ENCODE measurements at regions not wholly inside any gene's neighbourhood (a gene's known extent, or its start where the extent isn't known, plus 50 kb on each side); places are given as distances from the start of the nearest gene placed in this dataset.

DNA sequence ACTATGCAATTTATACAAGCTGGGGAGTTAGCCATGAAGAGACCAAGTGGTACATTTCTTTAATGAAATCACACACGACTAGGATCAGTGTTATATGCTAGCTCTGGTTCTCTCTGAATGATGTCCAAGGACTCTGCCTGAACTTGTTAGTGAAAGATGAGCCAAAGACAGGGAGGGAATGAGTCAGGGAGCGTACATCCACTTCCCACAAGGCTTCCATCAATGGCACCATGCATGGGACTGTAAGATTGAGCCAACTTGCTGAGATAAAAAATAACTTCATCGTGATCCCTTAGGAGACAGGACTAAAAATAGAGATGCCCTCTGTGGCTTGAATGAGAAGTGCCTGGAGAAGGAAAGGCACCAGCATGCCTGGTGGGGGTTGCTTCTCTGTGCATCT lies 629.7 kb downstream of the ACTR3B start:
- Histone ChIP-seq H3K4me1 (no peaks in the 10 kb centered on the region), H3K36me3 (no peaks in the 10 kb centered on the region), H3K4me3 (replicated peaks in 1 of 3) (no peak overlapping the region), H3K27me3 (no peaks in the 10 kb centered on the region), H3K9me3 (no peaks in the 10 kb centered on the region), H3K27ac (no peak overlapping the region)
- no peak for DNase-seq
- intact Hi-C loops (cut with DNase I), result no loop called here
- TF ChIP-seq, protein P1, sequence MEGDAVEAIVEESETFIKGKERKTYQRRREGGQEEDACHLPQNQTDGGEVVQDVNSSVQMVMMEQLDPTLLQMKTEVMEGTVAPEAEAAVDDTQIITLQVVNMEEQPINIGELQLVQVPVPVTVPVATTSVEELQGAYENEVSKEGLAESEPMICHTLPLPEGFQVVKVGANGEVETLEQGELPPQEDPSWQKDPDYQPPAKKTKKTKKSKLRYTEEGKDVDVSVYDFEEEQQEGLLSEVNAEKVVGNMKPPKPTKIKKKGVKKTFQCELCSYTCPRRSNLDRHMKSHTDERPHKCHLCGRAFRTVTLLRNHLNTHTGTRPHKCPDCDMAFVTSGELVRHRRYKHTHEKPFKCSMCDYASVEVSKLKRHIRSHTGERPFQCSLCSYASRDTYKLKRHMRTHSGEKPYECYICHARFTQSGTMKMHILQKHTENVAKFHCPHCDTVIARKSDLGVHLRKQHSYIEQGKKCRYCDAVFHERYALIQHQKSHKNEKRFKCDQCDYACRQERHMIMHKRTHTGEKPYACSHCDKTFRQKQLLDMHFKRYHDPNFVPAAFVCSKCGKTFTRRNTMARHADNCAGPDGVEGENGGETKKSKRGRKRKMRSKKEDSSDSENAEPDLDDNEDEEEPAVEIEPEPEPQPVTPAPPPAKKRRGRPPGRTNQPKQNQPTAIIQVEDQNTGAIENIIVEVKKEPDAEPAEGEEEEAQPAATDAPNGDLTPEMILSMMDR (IDR thresholded peaks at IDR 0.05), result no peak
- TF ChIP-seq POLR2A (IDR thresholded peaks at IDR 0.05), result no peak
- 80 to 90% methylated on average over 3 of the region's 3 CpGs for WGBS, 2 donors

DNA sequence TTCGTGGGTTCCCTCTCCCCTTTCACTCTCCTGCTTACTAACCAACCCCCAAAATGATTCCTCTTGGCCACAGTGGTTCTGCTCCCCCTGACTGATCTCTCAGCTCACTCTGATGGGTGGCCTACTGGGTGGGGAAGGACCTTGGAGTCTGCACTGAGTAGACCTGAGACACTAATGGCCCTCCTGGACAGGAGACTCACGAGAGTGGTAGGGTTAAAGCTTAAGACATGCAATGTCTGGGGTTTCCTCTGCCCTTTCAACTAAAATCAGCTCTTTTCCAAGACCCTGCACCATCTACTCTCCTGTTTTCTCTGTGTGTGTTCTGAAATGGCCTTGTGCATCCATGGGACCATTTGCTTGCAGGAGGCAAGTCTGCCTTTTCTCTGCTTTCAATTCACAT lies 631.4 kb downstream of the ACTR3B start:
- TF ChIP-seq POLR2A (IDR thresholded peaks at IDR 0.05), result no peak
- TF ChIP-seq, protein P1 (IDR thresholded peaks at IDR 0.05), result no peak
- intact Hi-C loops (cut with DNase I), result no loop called here
- Histone ChIP-seq H3K27ac (no peak overlapping the region), H3K4me3 (replicated peaks in 1 of 3) (no peak overlapping the region), H3K36me3 (no peaks in the 10 kb centered on the region), H3K9me3 (no peaks in the 10 kb centered on the region), H3K4me1 (no peaks in the 10 kb centered on the region), H3K27me3 (no peaks in the 10 kb centered on the region)
- WGBS, 2 donors, result 35 to 57% methylated on average over 2 of the region's 2 CpGs
- no peak for DNase-seq

DNA sequence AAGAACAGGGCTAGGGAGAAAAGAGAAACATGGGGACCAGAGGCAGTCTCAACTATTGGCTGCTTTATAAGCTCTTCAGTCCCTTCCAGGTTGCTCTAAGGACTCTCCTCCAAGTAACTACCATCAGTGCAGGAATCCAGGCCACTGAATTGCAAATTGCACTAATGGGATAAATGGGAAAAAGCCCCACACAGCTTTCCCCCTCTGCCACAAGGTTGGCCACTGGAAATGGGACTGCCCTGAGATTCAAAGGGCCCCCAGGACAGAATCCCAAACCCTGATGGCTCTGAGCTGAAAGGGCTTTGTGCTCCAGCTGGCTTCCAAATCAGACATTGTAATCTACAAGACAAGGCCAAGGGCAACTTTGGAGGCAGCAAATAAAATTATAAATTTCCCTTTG lies 633.2 kb downstream of the ACTR3B start:
- intact Hi-C loops (cut with DNase I), result no loop called here
- no peak overlapping the region for H3K4me3 ChIP-seq (replicated peaks in 1 of 3)
- no peaks in the 10 kb centered on the region for H3K36me3 ChIP-seq
- H3K4me1 ChIP-seq, result peaks cover 0 to 4% of the 10 kb centered on the region in 2 donors
- H3K9me3 ChIP-seq, result no peaks in the 10 kb centered on the region
- no peak overlapping the region for H3K27ac ChIP-seq
- TF ChIP-seq POLR2A (IDR thresholded peaks at IDR 0.05), result no peak
- TF ChIP-seq, protein P1 (IDR thresholded peaks at IDR 0.05), result no peak
- DNase-seq, result no peak
- no peaks in the 10 kb centered on the region for H3K27me3 ChIP-seq

DNA sequence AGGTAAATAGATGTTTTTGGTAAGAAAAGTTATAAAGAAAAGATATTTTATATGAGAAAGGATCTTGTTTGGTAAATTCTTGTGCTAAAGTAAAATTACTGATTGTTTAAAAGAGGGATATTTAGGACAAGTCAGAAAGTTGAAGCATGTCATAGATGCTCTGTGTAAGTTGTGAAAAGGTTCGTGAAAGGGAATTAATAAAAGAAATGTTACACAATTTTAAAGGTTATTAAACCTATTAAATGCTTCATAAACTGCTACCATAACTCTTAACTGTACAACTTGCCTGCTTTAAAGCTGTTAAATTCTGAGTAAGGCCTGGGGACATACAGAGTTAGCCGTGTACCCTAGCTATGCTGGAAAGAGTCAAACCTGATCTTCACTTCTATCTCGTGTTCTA lies 634.1 kb downstream of the ACTR3B start:
- H3K4me1 ChIP-seq, result peaks cover 0 to 4% of the 10 kb centered on the region in 2 donors
- intact Hi-C loops (cut with DNase I), result no loop called here
- H3K27me3 ChIP-seq, result no peaks in the 10 kb centered on the region
- no peaks in the 10 kb centered on the region for H3K36me3 ChIP-seq
- no peaks in the 10 kb centered on the region for H3K9me3 ChIP-seq
- 89 to 92% methylated on average over 3 of the region's 3 CpGs for WGBS, 2 donors
- no peak overlapping the region for H3K4me3 ChIP-seq (replicated peaks in 1 of 3)
- TF ChIP-seq POLR2A (IDR thresholded peaks at IDR 0.05), result no peak
- TF ChIP-seq, protein P1 (IDR thresholded peaks at IDR 0.05), result no peak
- no peak for DNase-seq
- no peak overlapping the region for H3K27ac ChIP-seq

DNA sequence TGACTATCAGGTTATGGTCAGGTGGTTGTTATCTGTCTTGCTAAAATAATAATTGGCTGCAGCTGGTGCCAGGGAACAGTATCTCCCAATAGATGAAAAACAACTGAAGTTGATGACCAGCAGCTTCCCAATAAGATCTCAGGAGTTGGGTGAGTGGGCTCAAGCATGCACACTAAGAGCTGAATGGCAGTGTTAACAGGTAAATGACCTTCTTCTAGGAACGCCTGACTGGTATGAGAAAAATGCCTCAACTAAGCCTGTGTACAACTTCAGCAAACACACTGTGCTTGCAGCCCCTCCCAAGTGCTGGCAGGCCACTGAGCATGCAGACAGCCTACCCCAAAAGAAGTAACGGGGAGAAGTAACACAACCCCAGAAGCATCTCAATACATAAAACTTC lies 636.9 kb downstream of the ACTR3B start:
- no peak for DNase-seq
- H3K27ac ChIP-seq, result no peak overlapping the region
- TF ChIP-seq POLR2A (IDR thresholded peaks at IDR 0.05), result no peak
- TF ChIP-seq, protein P1 (IDR thresholded peaks at IDR 0.05), result no peak

More for the DNA sequence above, 636.9 kb downstream of the ACTR3B start:
- Histone ChIP-seq H3K9me3 (no peaks in the 10 kb centered on the region), H3K4me1 (peaks cover 0 to 4% of the 10 kb centered on the region in 2 donors), H3K27me3 (no peaks in the 10 kb centered on the region), H3K4me3 (replicated peaks in 1 of 3) (no peak overlapping the region), H3K36me3 (no peaks in the 10 kb centered on the region)
- intact Hi-C loops (cut with DNase I), result no loop called here
- 65 to 77% methylated on average over 2 of the region's 2 CpGs for WGBS, 2 donors

All from thyroid gland (tissue), 4 donors.